ENCODE measurements at regions not wholly inside any gene's neighbourhood (a gene's known extent, or its start where the extent isn't known, plus 50 kb on each side); places are given as distances from the start of the nearest gene placed in this dataset.

DNA sequence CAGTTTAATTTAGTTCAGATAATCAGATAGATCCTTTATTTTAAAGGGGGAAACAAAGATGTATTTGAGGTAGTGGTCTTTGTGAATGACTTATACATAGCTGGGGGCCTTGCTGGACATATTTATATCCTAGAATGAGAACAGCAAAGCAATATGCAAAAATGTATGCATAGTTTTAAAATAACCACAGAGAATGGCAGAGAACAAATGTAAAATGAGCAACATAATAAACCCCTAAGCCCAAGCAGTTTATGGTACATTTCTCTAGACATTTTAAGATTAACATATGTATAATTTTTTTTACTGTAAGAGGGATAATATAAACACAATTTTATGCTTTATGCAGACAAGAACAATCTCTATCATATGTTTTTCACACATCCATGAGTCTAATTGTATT lies 434.2 kb upstream of the SMIM31 start:
- DNase-seq, result no peak
- intact Hi-C loops (cut with DNase I), result no loop called here
- H3K4me3 ChIP-seq, result no peak overlapping the region
- H3K36me3 ChIP-seq, result no peaks in the 10 kb centered on the region
- H3K27me3 ChIP-seq, result no peaks in the 10 kb centered on the region
- no peaks in the 10 kb centered on the region for H3K4me1 ChIP-seq
- TF ChIP-seq, protein P1, sequence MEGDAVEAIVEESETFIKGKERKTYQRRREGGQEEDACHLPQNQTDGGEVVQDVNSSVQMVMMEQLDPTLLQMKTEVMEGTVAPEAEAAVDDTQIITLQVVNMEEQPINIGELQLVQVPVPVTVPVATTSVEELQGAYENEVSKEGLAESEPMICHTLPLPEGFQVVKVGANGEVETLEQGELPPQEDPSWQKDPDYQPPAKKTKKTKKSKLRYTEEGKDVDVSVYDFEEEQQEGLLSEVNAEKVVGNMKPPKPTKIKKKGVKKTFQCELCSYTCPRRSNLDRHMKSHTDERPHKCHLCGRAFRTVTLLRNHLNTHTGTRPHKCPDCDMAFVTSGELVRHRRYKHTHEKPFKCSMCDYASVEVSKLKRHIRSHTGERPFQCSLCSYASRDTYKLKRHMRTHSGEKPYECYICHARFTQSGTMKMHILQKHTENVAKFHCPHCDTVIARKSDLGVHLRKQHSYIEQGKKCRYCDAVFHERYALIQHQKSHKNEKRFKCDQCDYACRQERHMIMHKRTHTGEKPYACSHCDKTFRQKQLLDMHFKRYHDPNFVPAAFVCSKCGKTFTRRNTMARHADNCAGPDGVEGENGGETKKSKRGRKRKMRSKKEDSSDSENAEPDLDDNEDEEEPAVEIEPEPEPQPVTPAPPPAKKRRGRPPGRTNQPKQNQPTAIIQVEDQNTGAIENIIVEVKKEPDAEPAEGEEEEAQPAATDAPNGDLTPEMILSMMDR (IDR thresholded peaks at IDR 0.05), result no peak
- TF ChIP-seq POLR2A (IDR thresholded peaks at IDR 0.05), result no peak
- H3K27ac ChIP-seq, result no peak overlapping the region
- no peaks in the 10 kb centered on the region for H3K9me3 ChIP-seq

DNA sequence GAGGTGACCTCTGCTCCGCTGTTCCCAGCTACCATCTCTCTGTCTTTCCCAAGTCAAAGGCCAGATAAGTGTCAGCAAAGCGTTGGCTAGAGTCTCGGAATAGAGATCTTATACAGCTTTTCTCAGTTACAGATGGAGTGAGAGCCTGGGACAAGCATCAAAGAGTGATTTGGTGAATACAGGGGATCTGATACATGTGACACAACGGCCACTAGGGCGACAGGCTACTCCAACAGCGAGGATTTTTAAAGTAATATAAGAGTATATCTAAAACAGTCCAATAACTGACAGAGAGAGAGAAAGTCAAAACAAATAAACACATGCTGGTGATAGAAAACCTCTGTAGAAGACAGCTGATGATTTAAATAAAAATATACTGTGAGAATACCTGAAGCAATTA lies 433.1 kb upstream of the SMIM31 start:
- whole genome bisulfite sequencing, 2 donors, result 64 to 74% methylated on average over 6 of the region's 6 CpGs
- Histone ChIP-seq H3K27ac (no peak overlapping the region), H3K4me3 (no peak overlapping the region), H3K9me3 (no peaks in the 10 kb centered on the region), H3K4me1 (no peaks in the 10 kb centered on the region), H3K27me3 (no peaks in the 10 kb centered on the region), H3K36me3 (no peaks in the 10 kb centered on the region)
- TF ChIP-seq, protein P1 (IDR thresholded peaks at IDR 0.05), result no peak
- TF ChIP-seq POLR2A (IDR thresholded peaks at IDR 0.05), result no peak
- intact Hi-C loops (cut with DNase I), result no loop called here
- no peak for DNase-seq

DNA sequence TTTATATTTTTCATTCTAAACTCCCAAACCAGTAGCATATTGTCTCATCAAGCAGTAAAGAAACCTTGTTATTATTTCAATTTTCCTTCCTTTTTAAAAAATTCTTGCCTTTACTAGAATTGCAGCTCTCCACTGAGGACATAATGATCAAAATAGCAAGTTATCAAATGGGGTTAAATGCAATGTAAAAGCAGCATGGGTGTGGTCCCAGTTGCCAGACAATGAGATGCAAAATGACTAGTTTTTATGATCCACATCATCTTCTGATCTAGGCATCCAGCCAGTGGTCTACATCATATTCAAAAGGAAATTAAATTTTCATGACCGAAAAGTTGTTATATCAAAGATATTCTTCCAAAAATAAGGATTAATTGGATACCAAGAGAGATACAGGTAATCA lies 427.9 kb upstream of the SMIM31 start:
- intact Hi-C loops (cut with DNase I), result no loop called here
- Histone ChIP-seq H3K27me3 (no peaks in the 10 kb centered on the region), H3K9me3 (no peaks in the 10 kb centered on the region), H3K4me1 (no peaks in the 10 kb centered on the region), H3K27ac (no peak overlapping the region), H3K4me3 (no peak overlapping the region), H3K36me3 (no peaks in the 10 kb centered on the region)
- 73 to 92% methylated on average over 1 of the region's 1 CpG for WGBS, 2 donors
- TF ChIP-seq POLR2A (IDR thresholded peaks at IDR 0.05), result no peak
- TF ChIP-seq, protein P1 (IDR thresholded peaks at IDR 0.05), result no peak
- DNase-seq, result no peak

DNA sequence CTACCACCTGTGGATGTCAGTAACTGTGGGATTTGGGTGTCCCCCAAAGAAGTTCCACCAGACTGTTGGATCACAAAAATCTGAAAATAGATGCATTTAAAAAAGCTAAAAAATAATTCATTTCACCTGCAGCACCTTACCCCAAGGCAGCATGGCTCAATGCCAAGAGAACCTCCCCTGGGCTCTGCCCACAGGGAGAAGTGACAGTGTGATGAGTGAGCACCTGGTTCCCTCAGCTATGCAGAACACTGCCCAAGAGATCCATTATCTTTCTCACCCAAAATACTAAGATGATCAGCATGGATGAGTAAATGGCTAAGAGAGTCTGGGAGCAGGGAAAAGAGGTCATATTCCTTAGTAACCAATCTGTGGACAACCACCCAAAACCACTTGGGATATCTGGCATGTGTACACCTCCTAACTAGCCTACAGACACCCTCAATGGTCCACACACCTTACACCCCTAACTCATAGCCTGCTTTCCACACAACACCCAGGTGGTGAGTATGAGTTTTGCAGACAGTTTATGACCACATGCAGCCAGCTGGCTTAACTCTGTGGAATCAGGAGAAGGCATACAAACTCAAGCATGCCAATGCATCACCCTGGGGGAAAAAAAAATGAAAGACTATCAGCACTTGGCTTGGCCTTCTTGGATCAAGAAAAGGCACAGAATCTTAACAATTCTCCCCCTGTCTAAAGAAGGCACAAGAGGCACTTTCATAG lies 416.5 kb upstream of the SMIM31 start:
- H3K9me3 ChIP-seq, result no peaks in the 10 kb centered on the region
- no peaks in the 10 kb centered on the region for H3K36me3 ChIP-seq
- no peak overlapping the region for H3K4me3 ChIP-seq
- TF ChIP-seq POLR2A (IDR thresholded peaks at IDR 0.05), result no peak
- TF ChIP-seq, protein P1 (IDR thresholded peaks at IDR 0.05), result no peak
- intact Hi-C loops (cut with DNase I), result no loop called here
- no peaks in the 10 kb centered on the region for H3K27me3 ChIP-seq
- DNase-seq, result no peak
- H3K27ac ChIP-seq, result no peak overlapping the region
- H3K4me1 ChIP-seq, result no peaks in the 10 kb centered on the region

DNA sequence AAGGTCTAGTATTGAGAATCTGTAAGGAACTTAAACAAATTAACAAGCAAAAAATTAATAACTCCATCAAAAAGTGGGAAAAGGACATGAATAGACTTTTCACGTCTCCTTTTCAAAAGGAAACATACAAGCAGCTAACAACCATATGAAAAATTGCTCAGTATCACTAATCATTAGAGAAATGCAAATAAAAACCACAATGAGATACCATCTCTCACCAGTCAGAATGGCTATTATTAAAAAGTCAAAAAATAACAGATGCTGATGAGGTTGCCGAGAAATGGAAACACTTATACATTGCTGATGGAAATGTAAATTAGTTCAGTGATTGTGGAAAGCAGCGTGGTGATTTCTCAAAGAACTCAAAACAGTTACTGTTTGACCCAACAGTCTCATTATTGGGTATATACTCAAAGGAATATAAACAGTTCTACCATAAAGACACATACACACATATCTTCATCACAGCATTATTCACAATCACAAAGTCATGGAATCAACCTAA lies 410.4 kb upstream of the SMIM31 start:
- no peak for TF ChIP-seq POLR2A (IDR thresholded peaks at IDR 0.05)
- TF ChIP-seq, protein P1 (IDR thresholded peaks at IDR 0.05), result no peak
- H3K4me1 ChIP-seq, result no peaks in the 10 kb centered on the region
- no peak overlapping the region for H3K4me3 ChIP-seq
- no peaks in the 10 kb centered on the region for H3K27me3 ChIP-seq
- WGBS, 2 donors, result 65 to 72% methylated on average over 3 of the region's 3 CpGs
- no peak for DNase-seq
- H3K27ac ChIP-seq, result no peak overlapping the region
- H3K9me3 ChIP-seq, result no peaks in the 10 kb centered on the region
- H3K36me3 ChIP-seq, result no peaks in the 10 kb centered on the region
- intact Hi-C loops (cut with DNase I), result no loop called here
